Keratinocyte (primary cell): ENCODE measurements at regions not wholly inside any gene's neighbourhood (a gene's known extent, or its start where the extent isn't known, plus 50 kb on each side); places are given as distances from the start of the nearest gene placed in this dataset.

Source experiments
- EZH2 ChIP-seq: IDR thresholded peaks from one replicate; pipeline ENCODE4 v1.6.1; 2012; ENCODE audit warnings: inconsistent platforms, mild to moderate bottlenecking, low read length, moderate library complexity
- TF ChIP-seq, protein P1 (sequence below), 3 experiments: IDR thresholded peaks in 1 of 3; conservative IDR thresholded peaks in 1 of 3; optimal IDR thresholded peaks in 1 of 3; 2 replicates in 2 of 3; 3 replicates in 1 of 3; pipeline versions ENCODE3 to v1.5.1; 2011; ENCODE audit warnings: low read length in 3 of 3, mild to moderate bottlenecking in 3 of 3, moderate library complexity in 2 of 3, control low read depth in 1 of 3, inconsistent platforms in 1 of 3; ENCODE audit not compliant: insufficient read depth in 2 of 3; ENCODE audit errors: extremely low read depth in 1 of 3

DNA sequence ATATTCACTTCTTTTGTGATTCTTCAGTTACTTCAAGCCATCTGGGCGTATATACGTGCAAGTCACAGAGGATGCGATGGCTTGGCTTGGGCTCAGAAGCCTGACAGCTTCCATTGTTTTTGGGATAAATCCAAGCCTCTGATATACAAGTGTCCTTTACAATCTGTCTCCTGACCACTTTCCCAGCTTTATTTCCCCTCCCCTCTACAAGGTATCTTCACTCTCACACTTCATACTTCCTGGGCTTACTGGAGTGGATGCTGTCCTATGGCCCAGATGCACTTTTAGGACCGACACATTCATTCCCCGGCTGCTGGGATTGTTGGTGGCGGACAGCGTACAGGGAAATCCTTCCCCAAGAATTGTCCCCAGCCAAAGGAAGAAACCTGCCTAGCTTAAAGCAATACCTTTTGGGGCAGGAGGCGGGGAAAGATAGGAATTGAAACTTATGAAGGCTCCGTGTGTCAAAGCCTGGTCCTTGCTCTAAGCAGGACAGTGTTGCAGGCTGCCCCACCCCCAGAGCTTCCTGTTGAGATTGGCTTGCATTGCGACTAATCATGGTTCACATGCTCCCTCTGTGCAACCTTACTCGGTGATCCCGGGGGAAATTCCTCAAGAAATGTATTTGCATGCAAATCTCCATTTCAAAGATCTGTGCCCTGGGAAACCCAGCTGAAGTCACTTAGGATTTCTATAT is 802.9 kb upstream of the ID2 start:
- TF ChIP-seq, protein P1, sequence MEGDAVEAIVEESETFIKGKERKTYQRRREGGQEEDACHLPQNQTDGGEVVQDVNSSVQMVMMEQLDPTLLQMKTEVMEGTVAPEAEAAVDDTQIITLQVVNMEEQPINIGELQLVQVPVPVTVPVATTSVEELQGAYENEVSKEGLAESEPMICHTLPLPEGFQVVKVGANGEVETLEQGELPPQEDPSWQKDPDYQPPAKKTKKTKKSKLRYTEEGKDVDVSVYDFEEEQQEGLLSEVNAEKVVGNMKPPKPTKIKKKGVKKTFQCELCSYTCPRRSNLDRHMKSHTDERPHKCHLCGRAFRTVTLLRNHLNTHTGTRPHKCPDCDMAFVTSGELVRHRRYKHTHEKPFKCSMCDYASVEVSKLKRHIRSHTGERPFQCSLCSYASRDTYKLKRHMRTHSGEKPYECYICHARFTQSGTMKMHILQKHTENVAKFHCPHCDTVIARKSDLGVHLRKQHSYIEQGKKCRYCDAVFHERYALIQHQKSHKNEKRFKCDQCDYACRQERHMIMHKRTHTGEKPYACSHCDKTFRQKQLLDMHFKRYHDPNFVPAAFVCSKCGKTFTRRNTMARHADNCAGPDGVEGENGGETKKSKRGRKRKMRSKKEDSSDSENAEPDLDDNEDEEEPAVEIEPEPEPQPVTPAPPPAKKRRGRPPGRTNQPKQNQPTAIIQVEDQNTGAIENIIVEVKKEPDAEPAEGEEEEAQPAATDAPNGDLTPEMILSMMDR (optimal IDR thresholded peaks at IDR 0.05 in 1 of 3, IDR thresholded peaks at IDR 0.05 in 1 of 3, conservative IDR thresholded peaks at IDR 0.05 in 1 of 3; ENCODE audit: extremely low read depth in 1 of 3, insufficient read depth in 2 of 3, low read length in 3 of 3): no peak
- TF ChIP-seq EZH2: no peak
